Left kidney (tissue), 1 donor: ENCODE measurements at regions not wholly inside any gene's neighbourhood (a gene's known extent, or its start where the extent isn't known, plus 50 kb on each side); places are given as distances from the start of the nearest gene placed in this dataset.
"Not testable (repeated sequence)": the region's sequence is repeated elsewhere in the genome, so short reads cannot be mapped to it uniquely, and the experiment has no call there.

Experiments
- DNase-seq: peaks from one replicate; pipeline ENCODE4 v3.0.0-alpha.2; 2013

DNA sequence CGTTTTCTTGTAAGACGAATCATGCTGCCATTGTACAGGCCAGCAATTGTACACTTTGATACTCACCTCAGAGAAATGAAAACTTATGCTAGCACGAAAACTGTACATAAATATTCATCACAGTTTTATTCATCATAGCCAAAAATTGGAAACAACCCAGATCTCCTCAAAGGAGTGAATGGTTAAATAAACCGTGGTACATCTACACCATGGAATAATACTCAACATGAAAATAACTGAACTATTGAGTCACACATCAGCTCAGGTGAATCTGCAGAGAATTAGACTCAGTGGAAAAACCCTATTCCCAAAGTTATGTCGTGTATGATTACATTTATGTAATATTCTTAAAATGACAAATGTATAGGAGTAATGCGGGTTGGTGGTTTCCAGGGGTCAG, 251.0 kb upstream of the HDAC4 start:
- no peak for DNase-seq

DNA sequence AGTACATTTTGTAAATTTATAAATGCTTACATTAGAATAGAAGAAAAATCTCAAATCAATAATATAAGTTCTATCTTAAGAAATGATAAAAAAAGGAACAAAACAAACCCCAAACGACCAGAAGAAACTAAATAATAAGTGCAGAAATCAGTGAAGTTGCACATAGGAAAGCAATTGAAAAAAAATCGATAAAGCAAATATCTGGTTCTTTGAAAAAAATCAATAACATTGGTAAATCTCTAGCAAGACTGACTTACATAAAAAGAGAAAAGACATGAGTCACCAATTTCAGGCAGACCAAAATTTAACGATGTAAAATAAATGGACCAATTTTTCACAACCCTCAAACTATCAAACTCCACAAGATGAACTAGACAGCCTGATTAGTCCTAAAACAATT, 249.9 kb upstream of the HDAC4 start:
- no peak for DNase-seq

DNA sequence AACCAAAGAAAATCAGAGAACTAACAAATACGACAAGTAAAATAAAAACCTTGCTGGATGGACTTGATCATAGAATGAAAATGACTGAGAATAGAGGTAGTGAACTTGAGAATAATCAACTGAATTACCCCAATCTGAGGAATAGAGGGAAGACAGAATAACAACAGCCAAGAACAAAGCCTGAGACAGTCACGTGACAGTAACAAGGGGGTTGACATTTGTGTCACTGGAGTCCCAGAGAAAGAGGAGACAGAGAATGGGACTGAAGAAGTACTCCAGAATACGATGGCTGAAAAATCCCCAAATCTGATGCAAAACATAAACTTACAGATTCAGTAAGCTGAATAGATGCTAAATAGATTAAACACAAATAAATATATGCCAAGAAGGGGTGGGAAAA, 248.5 kb upstream of the HDAC4 start:
- no peak for DNase-seq

DNA sequence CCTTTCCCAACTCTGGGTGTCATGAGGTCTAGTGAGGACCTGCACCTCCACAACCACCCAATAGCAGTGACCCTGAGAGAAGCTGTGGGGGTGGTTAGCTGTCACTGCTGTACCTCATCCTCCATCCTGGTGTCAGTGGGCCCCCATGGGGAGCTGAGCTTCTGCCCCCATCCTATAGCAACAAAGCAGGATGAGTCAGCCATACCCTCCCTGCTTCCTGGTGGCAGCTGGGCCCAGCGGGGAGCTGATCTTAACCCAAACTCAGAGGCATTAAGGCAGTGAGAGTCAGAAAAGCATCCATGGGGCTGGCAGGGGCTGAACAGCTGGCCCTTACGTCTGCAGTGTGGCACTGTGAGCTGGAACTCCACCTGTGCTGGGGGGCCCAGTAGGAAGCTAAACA, 247.8 kb upstream of the HDAC4 start:
- DNase-seq = no peak

DNA sequence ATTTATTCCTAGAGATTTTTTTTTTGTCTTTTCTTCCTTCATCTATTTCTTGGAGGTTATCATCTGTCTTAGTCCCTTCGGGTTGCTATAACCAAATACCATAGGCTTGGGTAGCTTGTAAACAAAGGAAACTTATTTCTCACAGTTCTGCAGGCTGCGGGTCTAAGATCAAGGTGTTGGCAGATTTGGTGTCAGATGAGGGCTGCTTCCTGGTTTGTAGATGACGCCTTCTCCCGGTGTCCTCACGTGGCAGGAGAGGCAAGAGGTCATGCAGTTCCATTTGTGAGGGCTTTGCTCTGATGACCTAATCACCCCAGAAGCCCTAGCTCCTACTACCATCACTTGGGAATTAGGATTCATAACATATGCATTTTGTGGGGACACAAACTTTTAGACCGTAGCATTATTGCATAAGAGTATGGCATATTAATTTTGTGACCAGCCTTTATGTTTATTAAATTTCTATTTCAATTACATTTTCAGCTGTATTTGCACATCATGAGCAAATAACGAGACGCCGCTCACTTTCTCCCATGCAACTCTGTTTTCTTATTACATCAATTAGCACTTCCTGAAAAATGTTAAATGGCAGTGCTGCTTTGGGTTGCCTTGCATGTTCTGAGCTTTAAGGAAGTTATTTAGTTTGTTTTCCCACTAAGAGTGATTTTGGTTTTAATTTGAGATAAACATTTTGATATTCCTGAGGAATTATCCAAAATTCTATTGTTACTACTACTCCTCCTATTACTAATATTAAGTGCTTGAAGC, 246.4 kb upstream of the HDAC4 start:
- DNase-seq = no peak

DNA sequence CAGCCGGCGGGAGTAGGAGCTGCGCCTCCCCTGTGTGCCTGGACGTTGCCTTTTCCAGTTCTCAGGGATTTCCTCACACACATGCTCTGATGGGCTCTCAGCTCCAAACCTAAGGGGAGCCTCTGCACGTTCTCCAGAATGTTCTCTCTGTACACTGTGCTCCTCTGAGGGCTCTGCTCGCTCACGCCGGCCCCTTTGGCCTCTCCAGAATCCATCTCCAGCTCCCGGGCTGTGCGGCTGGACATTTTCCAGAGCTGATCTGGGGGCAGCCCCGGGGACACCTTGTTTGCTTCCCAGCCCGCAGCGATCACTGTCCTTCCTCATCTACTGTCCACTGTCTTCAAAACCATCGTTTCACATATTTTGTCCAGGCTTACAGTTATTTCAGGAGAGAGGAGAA, 245.4 kb upstream of the HDAC4 start:
- no peak for DNase-seq

DNA sequence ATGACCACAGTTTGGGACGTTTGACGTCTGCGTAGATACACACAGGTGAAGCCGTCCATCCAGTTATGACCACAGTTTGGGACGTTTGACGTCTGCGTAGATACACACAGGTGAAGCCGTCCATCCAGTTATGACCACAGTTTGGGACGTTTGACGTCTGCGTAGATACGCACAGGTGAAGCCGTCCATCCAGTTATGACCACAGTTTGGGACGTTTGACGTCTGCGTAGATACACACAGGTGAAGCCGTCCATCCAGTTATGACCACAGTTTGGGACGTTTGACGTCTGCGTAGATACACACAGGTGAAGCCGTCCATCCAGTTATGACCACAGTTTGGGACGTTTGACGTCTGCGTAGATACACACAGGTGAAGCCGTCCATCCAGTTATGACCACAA, 243.8 kb upstream of the HDAC4 start:
- DNase-seq = not testable (repeated sequence)

DNA sequence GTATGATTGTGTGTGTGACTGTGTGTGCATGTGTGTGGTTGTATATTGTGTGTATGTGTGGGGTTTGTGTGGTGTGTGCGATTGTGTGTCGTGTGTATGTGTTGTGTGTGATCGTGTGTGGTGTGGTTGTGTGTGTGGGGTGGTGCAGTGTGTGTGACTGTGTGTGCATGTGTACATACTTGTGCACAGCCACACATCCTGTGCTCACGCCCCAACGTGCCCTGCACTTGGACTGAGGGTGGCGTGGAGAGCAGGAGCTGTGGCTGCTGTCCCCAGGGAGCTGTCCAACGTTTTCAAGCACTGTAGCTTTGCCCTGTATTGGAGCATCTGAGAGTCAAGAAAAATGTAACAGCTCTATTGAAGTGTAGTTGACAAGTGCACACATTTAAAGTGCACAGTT, 243.2 kb upstream of the HDAC4 start:
- peak; percentile 15 for DNase-seq

DNA sequence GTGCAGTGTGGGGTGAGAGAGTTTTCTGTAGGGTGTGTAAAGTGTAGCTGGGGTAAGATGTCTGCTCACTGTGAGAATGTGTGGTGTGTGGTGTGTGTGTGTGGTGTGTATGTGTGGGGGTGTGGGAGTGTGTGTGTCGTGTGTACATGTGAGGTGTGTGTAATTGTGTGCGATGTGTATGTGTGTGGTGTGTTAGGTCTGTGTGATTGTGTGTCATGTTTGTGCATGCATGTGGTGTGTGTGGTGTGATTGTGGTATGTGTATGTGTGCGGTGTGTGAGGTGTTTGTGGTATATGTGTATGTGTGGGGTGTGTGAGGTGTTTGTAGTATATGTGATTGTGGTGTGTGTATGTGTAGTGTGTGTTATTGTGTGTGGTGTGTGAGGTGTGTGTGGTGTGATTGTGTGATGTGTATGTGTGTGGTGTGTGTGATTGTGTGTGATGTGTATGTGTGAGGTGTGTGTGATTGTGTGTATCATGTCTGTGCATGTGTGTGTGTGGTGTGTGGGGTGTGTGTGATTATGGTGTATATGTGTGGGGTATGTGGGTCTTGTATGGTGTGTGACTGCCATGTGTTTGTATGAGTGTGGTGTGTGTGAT, 241.7 kb upstream of the HDAC4 start:
- DNase-seq = no peak

DNA sequence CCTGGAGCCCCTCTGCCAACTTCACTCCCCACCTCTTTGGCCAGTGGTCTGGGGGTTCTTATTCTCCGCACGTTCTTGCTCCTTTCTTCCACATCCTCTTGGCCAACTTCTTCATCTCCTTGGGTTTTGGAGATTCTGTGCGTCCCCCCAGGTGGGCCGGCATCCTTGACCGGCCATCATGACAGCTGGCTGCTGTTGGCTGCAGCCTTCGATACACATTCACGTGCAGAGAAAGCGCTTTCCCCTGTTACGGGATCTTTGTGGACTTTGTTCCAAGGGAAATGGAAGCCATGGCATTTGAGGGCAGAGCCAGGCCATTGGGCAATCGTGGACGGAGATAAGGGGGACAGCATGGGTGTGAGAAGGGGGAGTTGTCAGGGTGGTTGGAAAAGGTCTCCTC, 241.1 kb upstream of the HDAC4 start:
- not testable (repeated sequence) for DNase-seq

DNA sequence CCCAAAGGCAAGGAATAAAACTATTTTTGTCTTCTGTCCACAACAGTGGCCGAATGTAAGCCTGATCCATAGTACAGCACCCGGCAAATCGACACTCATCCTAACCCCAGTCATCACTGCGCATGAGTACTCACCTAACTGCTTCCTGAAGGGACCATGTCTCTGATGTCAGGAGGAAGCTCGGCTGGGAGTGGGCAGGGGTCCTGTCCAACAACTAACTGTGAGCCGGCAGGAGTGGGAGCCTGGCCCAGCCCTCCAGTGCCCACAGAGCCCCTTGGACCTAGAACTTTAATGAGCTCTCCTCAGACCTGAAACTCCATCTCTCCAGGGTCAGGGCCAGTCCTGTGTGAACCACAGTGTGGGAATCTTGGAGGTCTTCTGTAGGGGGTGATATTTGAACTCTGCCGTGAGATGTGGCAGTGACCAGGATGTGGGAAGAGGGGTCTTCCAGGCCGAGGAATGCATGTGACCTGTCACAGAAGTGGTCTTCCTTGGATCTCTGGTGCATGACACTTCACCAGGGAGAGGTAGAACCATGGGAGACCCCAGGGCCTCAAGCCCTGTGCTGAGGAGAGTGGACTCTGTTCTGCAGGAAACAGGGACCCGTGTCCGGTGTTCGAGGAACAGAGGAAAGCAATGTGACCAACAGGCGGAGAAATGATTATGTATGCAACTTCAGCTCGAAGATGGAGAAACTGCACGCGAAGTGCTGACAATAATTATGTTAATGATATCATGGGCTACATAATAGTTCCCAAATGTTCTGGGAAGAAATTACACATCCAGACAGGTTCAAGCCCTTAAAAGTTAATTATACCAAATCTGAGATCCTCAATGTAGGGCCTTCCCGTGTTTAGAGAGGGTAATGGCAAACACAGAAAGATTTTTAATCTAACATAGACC, 240.1 kb upstream of the HDAC4 start:
- no peak for DNase-seq

DNA sequence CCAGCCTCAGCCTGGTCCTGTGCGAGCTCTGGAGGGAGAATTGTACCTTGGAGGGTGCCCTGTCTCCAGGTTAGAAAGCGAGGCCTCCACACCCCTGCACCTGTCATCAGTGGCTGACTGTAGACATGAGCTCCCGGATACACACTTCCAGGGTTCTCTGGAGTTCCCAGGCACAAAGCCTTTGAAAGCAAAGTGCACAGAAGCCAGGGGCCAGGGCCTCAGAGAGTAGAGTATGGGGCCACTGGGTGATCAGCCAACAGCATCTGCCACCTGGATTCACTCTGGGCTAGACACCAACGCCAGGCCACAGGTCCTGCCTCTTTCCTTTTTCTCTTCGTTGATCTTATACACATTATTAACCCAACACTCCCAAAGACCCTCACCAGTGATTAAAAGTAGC, 239.4 kb upstream of the HDAC4 start:
- no peak for DNase-seq

DNA sequence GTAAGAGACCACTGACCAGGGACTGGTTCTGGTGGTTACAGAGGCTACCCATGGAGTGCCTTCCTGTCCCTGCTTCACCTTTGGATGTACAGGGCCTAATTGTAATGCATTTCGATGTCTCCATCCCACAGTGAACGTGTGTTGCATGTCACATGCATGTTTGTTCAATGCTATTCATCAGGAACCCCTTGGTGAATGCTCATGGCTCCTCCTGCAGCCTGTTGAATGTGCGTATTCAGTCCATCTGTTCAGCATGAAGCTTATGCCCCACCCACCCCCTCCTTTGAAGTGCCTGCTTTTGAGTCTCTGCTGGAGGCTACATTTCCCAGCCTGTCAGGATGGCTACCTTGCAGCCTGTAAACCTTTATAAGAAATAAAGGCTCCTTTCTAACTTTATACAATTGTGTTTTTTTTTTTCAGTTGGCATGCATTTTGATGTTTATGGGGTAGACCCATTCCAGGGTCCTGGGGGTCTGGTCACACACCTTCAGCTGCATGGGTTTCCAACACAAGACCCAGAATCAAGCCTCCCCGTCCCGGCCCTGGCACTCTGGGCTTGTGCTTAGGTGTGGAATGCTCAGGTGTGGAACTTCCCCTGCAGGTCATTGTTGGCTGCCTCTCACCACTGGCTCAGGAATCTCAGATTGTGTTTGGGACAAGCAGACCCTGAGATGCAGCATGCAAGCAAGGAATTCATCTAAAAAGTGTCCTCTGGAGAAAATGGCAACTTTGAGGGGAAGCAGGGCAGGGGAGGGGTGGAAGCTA, 238.8 kb upstream of the HDAC4 start:
- no peak for DNase-seq

DNA sequence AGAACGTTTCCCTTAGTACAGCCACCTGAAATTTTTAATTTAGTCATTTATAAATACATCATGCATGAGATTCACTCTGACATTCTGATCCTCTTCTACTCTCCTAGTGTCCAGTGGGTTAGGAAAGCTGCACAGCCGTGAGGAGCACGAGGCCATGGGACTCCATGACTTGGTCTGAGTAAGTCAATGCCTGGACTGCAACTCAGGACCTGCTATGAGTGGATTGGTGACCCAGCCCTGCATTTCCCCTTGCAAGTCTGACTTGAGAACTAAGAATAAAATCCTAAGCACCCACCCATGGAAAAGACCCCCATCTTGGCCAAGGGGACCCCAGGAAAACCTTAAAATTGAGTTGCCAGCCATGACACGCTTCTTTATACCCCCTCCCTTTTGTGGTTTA, 237.6 kb upstream of the HDAC4 start:
- DNase-seq = no peak

DNA sequence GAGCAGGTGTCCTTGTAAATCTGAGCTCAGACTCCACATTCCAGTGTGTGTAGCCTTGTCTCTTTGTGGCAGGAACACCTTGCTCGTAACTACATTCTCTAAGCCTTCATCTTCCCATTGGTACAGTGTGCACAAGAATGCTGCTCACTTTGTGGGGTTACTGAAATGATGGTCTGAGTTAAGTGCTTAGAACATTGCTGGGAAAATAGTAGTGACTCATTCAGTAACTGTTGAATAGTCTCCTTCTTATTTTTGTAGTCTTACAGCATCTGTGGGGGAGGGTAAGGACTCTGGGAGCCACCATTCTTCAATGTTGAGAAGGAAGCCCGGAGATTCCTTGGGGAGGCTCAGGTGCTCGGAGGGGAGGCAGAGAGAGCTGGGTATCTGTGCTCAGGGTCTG, 236.0 kb upstream of the HDAC4 start:
- DNase-seq = no peak

DNA sequence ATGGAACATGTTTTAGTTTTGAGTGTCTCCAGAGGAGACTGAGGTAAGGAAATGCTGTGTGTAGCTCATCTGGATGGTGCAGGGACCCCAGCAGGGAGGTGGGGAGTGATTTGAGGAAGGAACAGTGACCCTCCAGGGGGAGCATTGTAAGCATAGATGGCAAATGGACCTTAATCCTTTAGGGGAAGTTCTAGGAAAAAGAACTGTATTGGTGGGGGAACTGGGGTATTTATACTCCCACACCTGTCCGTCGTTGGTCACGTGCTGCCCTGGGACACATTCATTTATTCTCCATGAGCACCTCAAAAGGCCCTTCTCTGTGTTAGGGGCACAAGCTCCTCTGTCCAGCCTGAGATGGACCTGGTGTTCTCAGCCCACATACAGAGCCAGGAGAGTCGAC, 233.9 kb upstream of the HDAC4 start:
- no peak for DNase-seq

DNA sequence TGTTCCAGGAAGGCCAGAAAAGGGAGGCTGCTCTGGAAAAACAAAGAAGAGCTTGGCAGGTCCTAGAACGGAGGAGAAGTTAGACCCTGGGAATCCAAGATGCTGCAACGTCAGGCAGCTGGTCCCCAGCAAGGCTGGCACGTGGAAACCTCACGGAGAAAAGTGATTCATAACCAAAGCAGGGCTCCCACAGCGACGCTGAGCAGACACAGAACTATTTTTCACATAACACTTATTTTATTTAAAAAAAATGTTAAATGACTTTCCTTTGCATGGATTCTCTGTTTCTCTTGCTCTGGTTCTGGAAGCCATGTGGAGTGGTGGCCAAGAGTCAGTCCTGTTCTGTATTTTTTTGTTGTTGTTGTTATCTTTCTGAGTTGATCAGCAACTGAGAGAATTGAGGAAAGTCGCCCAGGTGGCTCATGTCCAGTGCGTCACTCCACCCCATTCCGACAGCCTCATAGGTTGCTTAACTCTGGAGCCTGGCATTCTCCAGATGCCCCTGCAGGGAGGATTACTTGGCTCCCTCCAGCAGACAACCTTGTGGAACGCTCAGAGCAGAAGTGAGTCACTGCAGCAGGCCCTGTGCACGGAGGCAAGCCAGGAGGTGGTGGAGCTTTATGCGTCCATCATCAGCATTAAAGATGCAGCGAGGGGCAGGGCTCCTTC, 229.9 kb upstream of the HDAC4 start:
- no peak for DNase-seq

DNA sequence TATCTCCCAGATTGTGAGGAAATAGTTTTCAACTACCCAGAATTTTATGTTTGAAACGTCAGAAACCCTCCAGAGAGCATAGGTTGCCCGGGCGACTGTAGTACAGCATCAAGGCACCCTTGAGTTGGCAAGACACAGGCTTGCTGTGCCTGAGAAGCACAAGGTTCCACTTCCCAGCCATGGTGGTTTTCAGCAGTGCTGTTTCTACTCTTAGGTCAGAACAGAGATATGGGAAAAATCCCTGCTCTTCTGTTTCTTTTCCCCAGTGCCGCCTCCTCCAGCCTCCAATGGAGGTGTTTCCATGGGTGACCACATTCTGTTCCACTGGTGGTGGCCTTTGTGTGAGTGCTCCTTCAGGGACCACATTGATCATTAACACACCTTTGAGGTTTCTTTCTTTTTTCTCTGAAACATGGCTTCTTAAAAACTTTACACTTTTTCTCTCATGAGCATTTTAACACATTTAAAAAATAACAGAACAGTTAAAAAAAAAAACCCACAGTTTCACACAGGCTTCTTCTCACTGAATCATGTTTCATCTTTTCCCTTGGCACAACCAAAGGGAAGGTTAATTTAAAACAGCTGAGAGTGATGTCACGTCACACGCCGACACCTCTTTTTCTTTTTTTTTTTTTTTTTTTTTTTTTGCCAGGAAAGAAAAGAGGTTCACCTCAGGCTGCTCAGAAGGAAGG, 229.3 kb upstream of the HDAC4 start:
- no peak for DNase-seq

DNA sequence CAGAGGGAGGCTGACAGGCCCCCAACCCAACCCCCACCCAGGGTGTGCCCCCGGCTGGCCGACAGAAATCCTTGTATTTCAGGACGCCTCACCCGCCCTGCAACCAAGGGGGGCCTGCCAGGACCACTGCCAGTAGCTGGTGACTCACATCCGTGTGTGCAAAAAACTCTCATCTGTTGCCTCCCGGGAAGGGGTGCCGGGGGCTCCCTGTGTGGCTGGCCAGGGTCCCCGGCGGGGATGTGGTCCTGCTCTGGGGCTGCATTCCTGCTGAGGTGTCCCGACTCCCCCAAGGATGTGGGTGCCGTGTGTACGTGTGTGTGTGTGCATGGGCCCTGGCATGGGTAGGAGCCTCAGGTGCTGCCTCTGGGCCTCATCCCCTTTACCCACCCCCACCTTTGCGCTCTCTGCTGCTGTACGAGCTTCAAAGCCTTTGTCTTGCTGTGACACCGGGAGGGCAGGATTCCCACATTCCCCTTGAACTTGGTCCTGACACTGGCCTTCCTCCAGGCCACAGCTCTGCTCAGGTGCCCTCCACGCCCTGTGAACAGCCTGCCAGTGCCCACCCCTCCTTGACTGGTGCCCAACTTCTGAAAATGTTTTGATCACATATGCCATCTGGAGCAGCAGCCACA, 226.3 kb upstream of the HDAC4 start:
- no peak for DNase-seq

DNA sequence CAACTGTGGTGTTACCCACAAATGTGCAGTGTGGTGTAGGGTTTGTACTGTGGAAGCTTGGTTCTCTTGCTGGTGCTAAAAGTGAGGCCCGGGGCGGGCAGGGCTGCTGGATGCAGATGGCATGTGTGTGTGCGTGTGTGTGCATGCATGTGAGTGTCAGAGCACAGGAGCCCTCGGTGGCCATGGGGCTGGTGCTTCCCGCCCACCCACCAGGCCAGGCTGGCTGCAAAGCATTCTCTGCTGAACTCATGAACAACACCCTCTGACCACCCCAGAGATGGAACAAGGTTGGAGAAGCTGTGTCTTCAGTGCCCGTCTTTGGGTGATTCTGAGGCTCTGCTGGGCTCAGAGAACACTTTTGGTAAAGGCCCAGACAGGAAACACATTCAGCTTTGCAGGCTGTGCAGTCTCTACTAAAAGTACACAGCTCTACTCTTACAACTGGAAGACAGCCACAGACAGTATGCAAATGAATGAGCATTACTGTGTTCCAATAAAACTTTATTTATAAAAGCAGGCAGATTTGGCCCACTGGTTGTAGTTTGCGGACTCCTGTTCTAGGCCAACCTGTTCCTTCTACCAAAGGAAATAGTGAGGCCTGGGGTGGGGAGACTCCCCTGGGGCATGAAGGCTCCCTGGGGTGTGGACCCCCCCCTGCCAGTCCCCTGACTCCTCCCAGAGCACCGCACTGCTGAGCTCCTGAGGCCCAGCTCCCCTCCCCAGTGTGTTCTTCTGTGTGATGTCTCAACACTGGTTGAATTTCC, 225.3 kb upstream of the HDAC4 start:
- DNase-seq = no peak
